ENCODE measurements at regions not wholly inside any gene's neighbourhood (a gene's known extent, or its start where the extent isn't known, plus 50 kb on each side); places are given as distances from the start of the nearest gene placed in this dataset.

DNA sequence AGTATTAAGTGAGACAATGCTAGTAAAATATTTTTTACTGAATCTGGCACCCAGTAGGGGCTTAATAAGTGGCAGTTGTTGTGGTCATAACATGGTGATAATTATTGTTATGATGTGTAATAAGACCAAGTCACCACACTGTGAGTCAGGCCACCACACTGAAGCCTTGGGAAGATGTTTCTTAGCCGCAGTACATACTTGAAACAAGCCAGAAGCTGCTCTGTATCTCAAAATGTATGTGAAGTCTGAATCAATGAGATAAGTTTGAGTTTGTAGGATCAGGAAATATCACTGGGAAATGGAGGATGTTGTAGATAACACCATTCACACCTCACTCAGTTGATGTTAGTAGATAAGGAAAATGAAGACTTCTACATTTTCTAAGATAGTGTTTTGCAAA, 51.3 kb upstream of the PTPN3 start:
- TF ChIP-seq POLR2A (IDR thresholded peaks at IDR 0.05) (no peak), CTCF (IDR thresholded peaks at IDR 0.05) (no peak)
- intact Hi-C loops (cut with DNase I; ENCODE audit: low total_unique reads): no loop called here
- WGBS, 2 donors: 78 to 88% methylated on average over 1 of the region's 1 CpG
- no peak overlapping the region for H3K4me3 ChIP-seq (ENCODE audit: low read depth, poor library complexity, severe bottlenecking)
- DNase-seq (ENCODE audit: low spot score in 2 of 2): no peak

- intact Hi-C loops (cut with DNase I; ENCODE audit: low total_unique reads): no loop called here
- DNase-seq (ENCODE audit: low spot score in 2 of 2): no peak
- no peak for TF ChIP-seq CTCF (IDR thresholded peaks at IDR 0.05)
- TF ChIP-seq POLR2A (IDR thresholded peaks at IDR 0.05): no peak
- no peak overlapping the region for H3K4me3 ChIP-seq (ENCODE audit: low read depth, poor library complexity, severe bottlenecking)
Measured at GRCh38 chr9:109551651-109552050, 53.5 kb upstream of the PTPN3 start.

DNA sequence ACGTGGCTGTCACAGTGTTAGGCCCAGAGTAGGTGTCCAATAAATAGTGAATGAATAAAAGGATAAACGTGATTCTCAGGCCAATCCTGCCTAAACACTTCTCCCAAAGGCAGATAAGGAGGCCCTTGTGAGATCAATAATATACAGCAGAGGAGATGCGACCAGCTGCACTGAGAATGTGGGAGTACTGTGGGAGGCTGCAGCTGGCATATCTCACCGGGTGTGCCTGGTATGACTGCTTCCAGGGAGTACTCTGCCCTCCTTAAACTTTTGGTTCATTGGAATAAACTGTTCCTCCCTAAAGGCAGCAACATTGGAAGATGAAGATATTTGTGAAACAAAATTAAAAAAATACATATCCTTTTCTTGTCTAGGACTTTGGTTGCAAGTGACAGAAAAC, 57.1 kb upstream of the PTPN3 start:
- H3K4me3 ChIP-seq (ENCODE audit: low read depth, poor library complexity, severe bottlenecking): no peak overlapping the region
- intact Hi-C loops (cut with DNase I; ENCODE audit: low total_unique reads): no loop called here
- WGBS, 2 donors: 44 to 54% methylated on average over 4 of the region's 4 CpGs
- no peak for DNase-seq (ENCODE audit: low spot score in 2 of 2)
- TF ChIP-seq POLR2A (IDR thresholded peaks at IDR 0.05) (no peak), CTCF (IDR thresholded peaks at IDR 0.05) (no peak)

DNA sequence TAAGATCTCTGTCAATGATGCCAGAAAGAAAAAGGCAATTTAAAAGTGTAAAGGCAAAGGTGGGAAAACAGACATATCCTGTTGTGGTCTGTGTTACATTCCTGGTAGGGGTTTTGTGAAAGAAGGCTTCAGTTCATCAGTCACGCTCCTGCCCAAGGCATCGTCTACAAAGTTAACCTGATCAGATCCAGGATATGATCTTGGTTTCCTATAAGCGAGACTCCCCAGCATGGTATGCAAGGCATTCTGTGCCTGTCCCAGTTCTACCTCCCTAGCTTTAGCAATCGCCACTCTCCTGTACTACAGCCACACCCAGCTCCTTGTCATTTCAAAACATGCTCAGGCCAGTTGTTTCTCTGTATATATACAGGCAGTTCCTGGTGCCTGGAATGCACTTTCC, 58.0 kb upstream of the PTPN3 start:
- WGBS, 2 donors: 30 to 40% methylated on average over 4 of the region's 4 CpGs
- intact Hi-C loops (cut with DNase I; ENCODE audit: low total_unique reads): no loop called here
- H3K4me3 ChIP-seq (ENCODE audit: low read depth, poor library complexity, severe bottlenecking): no peak overlapping the region
- no peak for DNase-seq (ENCODE audit: low spot score in 2 of 2)
- TF ChIP-seq CTCF (IDR thresholded peaks at IDR 0.05): no peak
- TF ChIP-seq POLR2A (IDR thresholded peaks at IDR 0.05): no peak

DNA sequence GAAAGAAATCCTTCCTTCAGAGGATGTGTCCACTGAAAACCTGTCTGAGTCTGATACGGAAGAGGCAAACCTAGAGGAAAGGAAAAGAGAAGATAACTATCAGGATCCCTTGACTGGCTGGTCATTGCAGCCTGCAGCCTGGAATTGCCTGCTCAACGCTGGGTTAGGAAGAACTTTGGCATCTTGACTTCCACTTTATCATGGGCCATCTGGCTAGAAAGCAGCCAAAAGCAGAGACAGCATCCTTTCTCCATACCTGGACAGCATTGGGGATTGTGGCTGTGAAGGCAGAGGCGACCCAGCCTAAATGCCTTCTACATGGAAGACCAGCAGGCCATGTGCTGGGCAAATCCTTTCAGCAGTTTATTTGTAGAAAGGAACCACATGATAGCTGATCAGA, 58.7 kb upstream of the PTPN3 start:
- intact Hi-C loops (cut with DNase I; ENCODE audit: low total_unique reads): no loop called here
- TF ChIP-seq CTCF (IDR thresholded peaks at IDR 0.05) (no peak), POLR2A (IDR thresholded peaks at IDR 0.05) (no peak)

GRCh38 chr9:109557481-109557880, 59.4 kb upstream of the PTPN3 start:
- intact Hi-C loops (cut with DNase I; ENCODE audit: low total_unique reads): no loop called here
- whole genome bisulfite sequencing, 2 donors: 43 to 50% methylated on average over 6 of the region's 6 CpGs

More for the DNA sequence above, 58.7 kb upstream of the PTPN3 start:
- no peak overlapping the region for H3K4me3 ChIP-seq (ENCODE audit: low read depth, poor library complexity, severe bottlenecking)
- no peak for DNase-seq (ENCODE audit: low spot score in 2 of 2)
- WGBS, 2 donors: 46 to 58% methylated on average over 3 of the region's 3 CpGs

More at GRCh38 chr9:109557481-109557880, 59.4 kb upstream of the PTPN3 start:
- no peak for DNase-seq (ENCODE audit: low spot score in 2 of 2)
- TF ChIP-seq CTCF (IDR thresholded peaks at IDR 0.05): no peak
- no peak for TF ChIP-seq POLR2A (IDR thresholded peaks at IDR 0.05)
- H3K4me3 ChIP-seq (ENCODE audit: low read depth, poor library complexity, severe bottlenecking): no peak overlapping the region
